Right lobe of liver (tissue), 6 donors: ENCODE measurements at regions not wholly inside any gene's neighbourhood (a gene's known extent, or its start where the extent isn't known, plus 50 kb on each side); places are given as distances from the start of the nearest gene placed in this dataset.

Source experiments
- ATAC-seq, 4 donors: fragments of 200-7000 bp; cut with Tn5 transposase; one replicate each; pipeline ENCODE4 v1.9.1; 2020; ENCODE audit warnings: mild to moderate bottlenecking in 4 of 4, moderate library complexity in 4 of 4
- DNase-seq, 3 donors: peaks; one replicate each; pipeline ENCODE4 v3.0.0-alpha.2; 2020
- H3K27ac ChIP-seq, 3 donors: fragments of 200-600 bp; one replicate each; pipeline ENCODE4 v1.8.0; 2022
- H3K27me3 ChIP-seq, 2 donors: fragments of 200-600 bp; one replicate each; pipeline ENCODE4 v1.8.0; 2022
- H3K36me3 ChIP-seq, 4 donors: fragments of 200-600 bp; sonication (generic) in 1 of 4; one replicate each; pipeline versions ENCODE4 v1.5.1 to v1.8.0; 2017 to 2022; ENCODE audit warnings: control low read depth in 1 of 4
- H3K4me1 ChIP-seq, 4 donors: fragments of 200-600 bp; sonication (generic) in 1 of 4; one replicate each; pipeline versions ENCODE4 v1.5.1 to v1.8.0; 2017 to 2022; ENCODE audit warnings: control low read depth in 1 of 4
- H3K4me3 ChIP-seq, 3 donors: fragments of 200-600 bp; one replicate each; pipeline ENCODE4 v1.8.0; 2022
- H3K9me3 ChIP-seq, 4 donors: fragments of 200-600 bp; sonication (generic) in 1 of 4; one replicate each; pipeline versions ENCODE4 v1.5.1 to v1.8.0; 2017 to 2022; ENCODE audit warnings: control low read depth in 1 of 4
- CTCF ChIP-seq, 4 donors: fragments of 200-600 bp in 3 of 4; fragments of 450-650 bp in 1 of 4; IDR thresholded peaks; one replicate each; pipeline versions ENCODE4 v1.5.1 to v1.8.0; 2016 to 2022; ENCODE audit warnings: antibody characterized with exemption in 4 of 4, mild to moderate bottlenecking in 2 of 4
- POLR2A ChIP-seq: fragments of 450-650 bp; IDR thresholded peaks from one replicate; pipeline ENCODE4 v1.6.1; 2017; ENCODE audit warnings: antibody characterized with exemption, mild to moderate bottlenecking
- WGBS: methylation state at CpG from one replicate; pipeline ENCODE4 v1.1.6; 2018; ENCODE audit warnings: low coverage, low lambda C conversion rate; ENCODE audit not compliant: insufficient coverage; ENCODE audit errors: missing lambda C conversion rate; 5-methylcytosine and 5-hydroxymethylcytosine counted together
- intact Hi-C, 2 donors: fragments of 100-400 bp; cut with DNase I; formaldehyde crosslinking; loops; one replicate each; pipeline versions ENCODE4 v1.11.2 to v1.14.1; 2022
- donor health status: DM: no; HTN: yes; CAD: no.
- donor health status: DM: no; HTN: no; CAD: no.
- donor health status: DM: no; HTN: no; CAD: no.
- donor health status: DM: no; HTN: yes; CAD: no.
- donor health status: DM: no; HTN: yes; CAD: no.

- no peak for ATAC-seq
- no peak for DNase-seq
- no peaks in the 10 kb centered on the region for H3K36me3 ChIP-seq
- H3K4me3 ChIP-seq = no peak overlapping the region
- 98% methylated on average over 3 of the region's 3 CpGs for WGBS
- no peak for TF ChIP-seq POLR2A
- no peak for TF ChIP-seq CTCF (IDR thresholded peaks at IDR 0.05)
- H3K9me3 ChIP-seq = no peaks in the 10 kb centered on the region
- H3K4me1 ChIP-seq = peaks cover 0 to 7% (median 0%) of the 10 kb centered on the region in 4 donors
- H3K27ac ChIP-seq = no peak overlapping the region
- no peaks in the 10 kb centered on the region for H3K27me3 ChIP-seq
- intact Hi-C loops = no loop called here
These were observed 157.2 kb upstream of the EEA1 start for GRCh38 chr12:93086288-93086727.

- no peak for DNase-seq
- Histone ChIP-seq H3K27ac (no peak overlapping the region), H3K4me3 (no peak overlapping the region), H3K4me1 (peaks cover 0 to 7% (median 0%) of the 10 kb centered on the region in 4 donors), H3K36me3 (no peaks in the 10 kb centered on the region), H3K9me3 (no peaks in the 10 kb centered on the region), H3K27me3 (no peaks in the 10 kb centered on the region)
- ATAC-seq = no peak
- intact Hi-C loops = no loop called here
- TF ChIP-seq CTCF (IDR thresholded peaks at IDR 0.05) (no peak), POLR2A (no peak)
- WGBS = 70% methylated on average over 6 of the region's 6 CpGs
These were observed 158.9 kb upstream of the EEA1 start for GRCh38 chr12:93087840-93088610.

GRCh38 chr12:93089805-93090569 is 160.9 kb upstream of the EEA1 start:
- Histone ChIP-seq H3K27me3 (no peaks in the 10 kb centered on the region), H3K4me3 (no peak overlapping the region), H3K9me3 (no peaks in the 10 kb centered on the region), H3K36me3 (no peaks in the 10 kb centered on the region), H3K4me1 (peaks cover 0 to 7% (median 0%) of the 10 kb centered on the region in 4 donors), H3K27ac (no peak overlapping the region)
- WGBS = 66% methylated on average over 5 of the region's 5 CpGs
- no peak for ATAC-seq
- no peak for DNase-seq
- TF ChIP-seq POLR2A = no peak
- no peak for TF ChIP-seq CTCF (IDR thresholded peaks at IDR 0.05)
- intact Hi-C loops = no loop called here

- no peak overlapping the region for H3K27ac ChIP-seq
- DNase-seq (no peak), ATAC-seq (no peak)
- TF ChIP-seq POLR2A (no peak), CTCF (IDR thresholded peaks at IDR 0.05) (no peak)
- intact Hi-C loops = no loop called here
- H3K27me3 ChIP-seq = no peaks in the 10 kb centered on the region
- peaks cover 0 to 7% (median 0%) of the 10 kb centered on the region in 4 donors for H3K4me1 ChIP-seq
- H3K9me3 ChIP-seq = no peaks in the 10 kb centered on the region
- no peak overlapping the region for H3K4me3 ChIP-seq
- no peaks in the 10 kb centered on the region for H3K36me3 ChIP-seq
These were observed 161.7 kb upstream of the EEA1 start for GRCh38 chr12:93090731-93091172.
